Upper lobe of left lung (tissue), 4 donors: ENCODE measurements at regions not wholly inside any gene's neighbourhood (a gene's known extent, or its start where the extent isn't known, plus 50 kb on each side); places are given as distances from the start of the nearest gene placed in this dataset.

Experiments used
- POLR2A ChIP-seq, 4 donors: fragments of 450-650 bp; IDR thresholded peaks; one replicate each; pipeline ENCODE4 v1.5.1; 2016 to 2017; ENCODE audit warnings: antibody characterized with exemption in 4 of 4, mild to moderate bottlenecking in 2 of 4
- TF ChIP-seq, protein P1 (sequence below), 6 experiments: fragments of 450-650 bp in 4 of 6; fragments of 200-600 bp in 2 of 6; sonication (generic) in 2 of 6; IDR thresholded peaks; one replicate each; pipeline ENCODE4 v1.5.1; 2016 to 2019; ENCODE audit warnings: antibody characterized with exemption in 6 of 6

DNA sequence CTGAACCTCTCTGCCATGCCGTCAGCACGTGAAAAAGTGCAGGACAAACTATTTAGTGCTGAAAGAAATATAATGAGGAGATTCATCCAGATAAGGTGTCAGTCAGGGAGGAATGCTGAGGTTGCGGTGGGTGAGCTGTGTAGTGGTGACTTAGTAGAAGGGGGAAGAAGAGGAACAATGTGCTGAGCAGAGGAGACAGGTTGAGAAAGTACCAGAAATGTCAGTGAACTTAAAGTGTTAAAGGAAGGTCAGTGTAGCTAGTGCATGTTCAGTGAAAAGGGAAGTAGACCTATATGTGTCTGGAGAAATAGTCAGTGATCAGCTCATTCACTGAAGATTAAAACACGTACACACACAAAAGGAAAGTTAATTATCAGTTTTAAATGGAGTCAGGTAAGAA is 237.6 kb upstream of the CCDC179 start:
- TF ChIP-seq, protein P1, sequence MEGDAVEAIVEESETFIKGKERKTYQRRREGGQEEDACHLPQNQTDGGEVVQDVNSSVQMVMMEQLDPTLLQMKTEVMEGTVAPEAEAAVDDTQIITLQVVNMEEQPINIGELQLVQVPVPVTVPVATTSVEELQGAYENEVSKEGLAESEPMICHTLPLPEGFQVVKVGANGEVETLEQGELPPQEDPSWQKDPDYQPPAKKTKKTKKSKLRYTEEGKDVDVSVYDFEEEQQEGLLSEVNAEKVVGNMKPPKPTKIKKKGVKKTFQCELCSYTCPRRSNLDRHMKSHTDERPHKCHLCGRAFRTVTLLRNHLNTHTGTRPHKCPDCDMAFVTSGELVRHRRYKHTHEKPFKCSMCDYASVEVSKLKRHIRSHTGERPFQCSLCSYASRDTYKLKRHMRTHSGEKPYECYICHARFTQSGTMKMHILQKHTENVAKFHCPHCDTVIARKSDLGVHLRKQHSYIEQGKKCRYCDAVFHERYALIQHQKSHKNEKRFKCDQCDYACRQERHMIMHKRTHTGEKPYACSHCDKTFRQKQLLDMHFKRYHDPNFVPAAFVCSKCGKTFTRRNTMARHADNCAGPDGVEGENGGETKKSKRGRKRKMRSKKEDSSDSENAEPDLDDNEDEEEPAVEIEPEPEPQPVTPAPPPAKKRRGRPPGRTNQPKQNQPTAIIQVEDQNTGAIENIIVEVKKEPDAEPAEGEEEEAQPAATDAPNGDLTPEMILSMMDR (IDR thresholded peaks at IDR 0.05) = no peak
- no peak for TF ChIP-seq POLR2A (IDR thresholded peaks at IDR 0.05)
